NCI-H748 (cell line): ENCODE measurements at regions not wholly inside any gene's neighbourhood (a gene's known extent, or its start where the extent isn't known, plus 50 kb on each side); places are given as distances from the start of the nearest gene placed in this dataset.

Source experiments
- DNase-seq: peaks from one replicate; lab custom pipeline; 2025; ENCODE audit not compliant: unreplicated experiment; lab: John Stamatoyannopoulos, UW

DNA sequence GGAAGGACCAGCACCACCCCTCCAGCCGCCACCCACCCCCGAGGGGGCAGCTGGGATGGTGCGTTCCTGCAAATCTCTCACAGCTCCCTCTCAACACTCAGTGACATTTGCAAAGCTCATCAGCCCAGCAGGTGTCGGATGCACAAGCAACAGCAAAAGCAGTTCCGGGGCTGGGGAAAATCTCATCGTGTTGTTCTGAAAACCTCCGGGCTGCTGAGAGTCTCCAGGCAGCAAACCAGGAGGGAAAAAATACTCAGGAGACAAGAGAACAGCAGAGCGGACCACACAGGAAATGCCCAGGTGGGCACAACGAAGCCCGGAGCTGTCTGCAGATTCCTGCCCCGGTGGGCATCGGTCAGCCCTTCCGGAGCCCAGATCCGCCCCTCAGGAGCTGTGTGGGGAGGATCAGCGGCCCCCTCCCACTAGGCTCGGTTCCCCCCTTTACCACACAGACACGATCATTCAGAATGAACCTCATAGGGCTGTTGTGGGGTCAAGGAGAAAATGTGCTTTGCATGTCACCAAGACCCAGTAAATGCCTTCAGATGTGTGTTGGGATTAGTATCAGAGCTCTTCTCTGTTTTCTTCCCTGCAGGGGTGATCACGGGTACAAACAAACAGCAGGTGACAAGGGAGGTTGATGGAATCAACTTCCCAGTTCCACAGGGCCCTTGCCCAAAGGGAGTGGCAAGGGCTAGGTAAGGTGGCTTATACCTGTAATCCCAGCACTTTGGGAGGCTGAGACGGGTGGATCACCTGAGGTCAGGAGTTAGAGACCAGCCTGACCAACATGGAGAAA is 127.0 kb upstream of the TIAM1 start:
- no peak for DNase-seq

DNA sequence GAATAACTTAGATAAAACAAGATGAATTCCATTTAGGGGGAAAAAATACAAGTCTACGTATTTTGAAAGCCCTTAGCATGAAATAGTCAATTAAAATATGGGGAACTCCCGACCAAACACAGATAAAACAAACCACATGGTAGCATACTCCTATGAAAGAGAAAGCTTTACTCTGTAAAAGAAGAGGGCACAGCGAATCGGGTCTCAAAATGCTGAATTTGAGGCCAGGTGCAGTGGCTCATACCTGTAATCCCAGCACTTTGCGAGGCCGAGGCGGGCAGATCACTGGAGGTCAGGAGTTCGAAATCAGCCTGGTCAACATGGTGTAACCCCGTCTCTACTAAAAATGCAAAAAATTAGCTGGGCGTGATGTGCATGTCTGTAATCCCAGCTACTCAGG is 116.9 kb upstream of the TIAM1 start:
- DNase-seq = no peak

DNA sequence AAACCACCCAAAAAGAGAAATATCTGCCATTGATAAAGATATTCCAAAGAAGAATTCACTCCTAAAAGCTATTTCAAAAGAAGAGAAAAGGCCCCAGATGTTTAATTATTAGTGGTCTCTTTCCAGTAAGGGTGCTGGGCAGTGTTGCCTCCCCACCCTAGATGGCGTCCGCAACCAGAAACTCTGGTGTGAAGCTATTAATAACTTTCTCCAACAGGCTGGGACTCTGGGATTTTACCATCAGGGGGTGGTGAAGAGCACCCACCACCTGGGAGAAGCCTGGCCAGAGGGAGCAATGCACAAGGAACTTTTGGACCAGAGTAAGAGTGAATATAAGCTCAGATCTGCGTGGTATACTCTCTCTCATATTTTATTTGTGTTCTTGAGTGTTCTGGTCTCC is 115.4 kb upstream of the TIAM1 start:
- DNase-seq = peak; percentile 3

DNA sequence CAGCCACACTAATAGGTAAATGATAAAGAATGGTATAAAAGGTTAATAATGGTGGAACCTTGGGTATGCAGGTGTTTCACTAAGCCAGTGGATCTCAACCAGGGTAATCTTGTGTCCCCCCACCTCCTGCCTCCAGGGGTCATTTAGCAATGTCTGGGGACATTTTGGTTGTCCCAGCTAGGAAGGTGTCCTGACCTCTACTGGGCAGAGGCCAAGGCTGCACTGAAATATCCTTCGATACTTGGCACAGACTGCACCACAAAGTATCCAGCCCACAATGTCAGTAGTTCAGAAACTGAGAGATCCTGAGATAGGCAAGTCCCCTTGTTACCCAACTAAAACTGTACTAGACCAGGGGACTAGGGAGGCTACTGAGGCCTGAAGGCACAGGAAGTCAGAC is 113.6 kb upstream of the TIAM1 start:
- DNase-seq = no peak

DNA sequence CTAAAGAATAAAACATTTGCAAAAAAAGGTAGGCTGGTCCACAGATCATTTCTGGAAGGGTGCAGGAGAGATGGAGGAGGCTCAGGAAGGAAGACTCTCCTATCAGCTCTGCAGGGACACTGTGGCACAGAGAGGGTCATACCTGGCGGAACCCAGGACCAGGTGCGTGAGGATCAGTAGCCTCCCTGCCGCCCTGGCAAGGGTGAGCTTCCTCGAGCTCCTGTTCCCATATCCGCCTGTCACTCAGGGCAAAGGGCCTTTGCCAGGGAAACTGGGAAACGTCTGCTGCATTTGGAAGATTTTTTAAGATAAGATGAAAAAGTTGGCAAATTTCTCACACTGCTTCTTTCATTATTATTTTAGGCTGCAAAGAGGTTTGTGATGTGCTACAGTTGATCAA is 112.1 kb upstream of the TIAM1 start:
- DNase-seq = no peak

DNA sequence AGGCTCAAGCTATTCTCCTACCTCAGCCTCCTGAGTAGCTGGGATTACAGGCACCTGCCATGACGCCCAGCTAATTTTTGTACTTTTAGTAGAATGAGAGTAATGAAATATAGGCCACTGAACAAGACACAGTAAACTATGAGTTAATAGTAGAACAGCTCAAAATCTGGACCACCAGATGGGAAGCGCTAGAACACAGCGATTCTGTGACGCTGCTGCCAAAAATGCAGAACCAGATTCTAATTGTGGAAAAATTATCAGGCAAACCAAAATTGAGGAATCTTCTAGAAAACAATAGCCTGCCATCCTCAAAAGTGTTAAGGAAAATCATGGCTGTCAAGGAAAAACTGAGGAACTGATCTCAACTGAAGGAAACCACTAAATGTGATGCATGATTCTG is 111.4 kb upstream of the TIAM1 start:
- no peak for DNase-seq

DNA sequence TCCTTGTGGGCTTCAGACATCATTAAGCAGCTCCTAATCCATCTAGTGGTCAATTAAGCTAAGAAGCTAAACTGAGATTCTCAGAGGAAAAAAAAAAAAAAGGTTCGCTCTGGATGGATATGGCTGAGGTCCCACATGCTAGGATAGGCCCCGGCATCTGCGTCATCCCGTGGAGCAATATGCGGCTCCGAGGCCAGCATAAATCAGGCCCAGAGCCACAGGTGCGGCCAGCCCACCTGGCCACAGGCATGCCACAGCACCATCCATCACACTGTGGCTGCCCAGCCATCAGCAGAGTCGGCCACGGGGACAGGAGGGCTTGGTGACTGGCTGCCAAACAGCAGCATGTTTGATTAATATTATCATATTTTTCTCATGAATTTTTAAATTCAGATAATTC is 106.9 kb upstream of the TIAM1 start:
- no peak for DNase-seq

DNA sequence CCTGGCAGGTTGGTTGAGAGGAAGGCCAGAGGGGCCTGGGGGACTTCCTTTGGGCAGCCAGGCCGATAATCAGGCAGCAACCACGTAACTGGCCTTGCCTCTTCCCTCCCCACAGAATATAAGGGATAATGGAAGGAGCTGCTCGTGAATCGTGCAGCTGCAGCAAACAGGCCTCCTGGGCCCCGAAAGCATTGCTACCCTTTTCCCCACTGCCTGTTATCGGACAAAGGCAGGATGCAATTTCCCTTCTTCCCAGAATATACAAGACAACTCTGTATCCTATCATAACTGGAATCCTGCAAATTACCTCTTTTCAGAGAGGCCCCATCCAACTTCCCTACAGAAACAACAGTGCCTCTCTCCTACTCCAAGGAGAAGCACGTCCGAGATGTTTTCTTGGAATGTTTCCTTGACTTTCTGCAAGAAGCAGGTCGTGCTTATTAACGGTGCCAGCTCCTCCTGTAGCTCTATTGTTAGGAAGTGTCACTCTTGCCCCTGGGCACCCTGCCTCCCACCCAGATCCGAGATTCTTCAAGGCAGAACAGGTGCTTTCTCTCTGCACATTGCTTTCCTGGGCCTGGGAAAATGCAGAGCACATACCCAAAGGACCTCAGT is 106.0 kb upstream of the TIAM1 start:
- no peak for DNase-seq

DNA sequence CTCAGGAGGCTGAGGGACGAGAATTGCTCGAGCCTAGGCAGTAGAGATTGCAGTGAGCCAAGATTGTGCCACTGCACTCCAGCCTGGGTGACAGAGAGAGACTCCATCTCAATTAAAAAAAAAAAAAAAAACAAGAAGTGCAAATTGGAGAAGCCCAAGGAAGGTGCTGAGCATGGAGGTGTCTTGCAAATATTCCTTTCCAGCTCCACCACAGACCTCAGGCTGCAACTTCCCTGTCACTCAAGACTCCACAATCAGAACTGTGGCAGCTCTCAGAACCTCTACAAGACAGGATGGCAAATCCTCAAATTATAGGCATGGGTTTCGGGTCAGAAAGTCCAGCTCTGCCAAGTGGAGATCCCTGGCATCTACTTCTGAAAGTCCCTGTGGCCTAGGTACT is 104.4 kb upstream of the TIAM1 start:
- DNase-seq = no peak

DNA sequence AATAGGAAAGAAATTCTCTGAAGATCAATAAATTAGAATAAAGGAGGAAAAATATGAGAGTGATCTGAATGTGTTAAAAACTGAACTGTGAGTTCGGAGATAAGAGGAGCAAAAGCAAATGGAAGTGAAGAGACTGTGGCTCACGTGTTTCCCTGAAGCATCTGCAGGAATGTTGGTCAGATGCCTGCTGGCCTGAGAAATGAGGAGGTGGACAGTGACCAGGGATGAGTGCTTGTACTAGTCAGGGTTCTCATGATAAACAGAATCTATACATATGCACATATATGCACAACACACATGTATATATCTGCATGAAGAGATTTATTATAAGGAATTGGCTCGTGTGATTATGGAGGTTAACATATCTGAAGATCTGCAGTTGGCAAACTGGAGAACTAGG is 103.4 kb upstream of the TIAM1 start:
- no peak for DNase-seq

DNA sequence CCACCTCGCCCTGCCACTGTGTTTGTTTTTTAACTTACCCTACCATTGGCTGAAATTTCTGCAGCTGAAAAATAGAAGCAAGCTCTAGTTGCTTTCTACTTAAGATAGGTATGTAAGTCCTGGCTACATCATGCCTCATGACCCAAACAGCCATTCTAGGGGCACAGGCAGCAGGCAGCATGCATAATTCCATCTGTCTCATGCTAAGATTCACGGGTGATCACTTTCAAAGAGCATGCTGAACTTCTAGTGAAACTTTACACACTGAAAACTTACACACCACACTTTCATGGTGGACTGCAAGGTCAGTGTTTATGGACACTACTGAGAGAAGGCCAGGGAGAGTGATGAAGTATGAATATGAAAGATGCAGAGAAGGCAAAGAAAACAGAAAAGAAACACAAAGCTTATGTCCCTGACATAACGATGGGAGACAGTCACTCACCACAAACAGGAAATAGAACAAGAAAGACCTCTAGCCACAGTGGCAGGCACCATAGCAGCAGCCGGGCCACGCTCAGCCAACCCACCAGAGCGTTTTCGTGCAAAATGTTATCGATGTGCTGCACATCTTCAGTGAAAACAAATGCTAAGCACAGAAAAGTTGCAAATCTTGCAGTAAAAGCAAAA is 102.3 kb upstream of the TIAM1 start:
- no peak for DNase-seq

DNA sequence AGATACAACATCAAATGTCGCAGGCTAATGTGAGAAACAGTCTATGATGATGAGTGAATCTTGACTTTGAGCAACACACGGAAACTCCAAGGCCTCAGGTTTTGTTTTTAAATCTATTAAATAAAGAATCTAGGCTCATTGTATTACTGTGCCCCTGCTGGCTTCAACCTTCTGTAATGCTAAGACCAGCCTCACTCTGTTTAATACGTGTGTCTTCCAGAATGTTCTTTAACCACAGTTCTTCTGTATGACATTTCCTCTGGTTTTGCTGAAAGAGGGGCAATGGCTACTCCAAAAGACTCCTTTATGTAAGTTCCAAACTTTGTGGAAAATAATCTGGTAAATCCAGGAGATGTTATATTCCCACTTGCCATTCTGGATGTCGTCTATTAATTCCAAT is 101.1 kb upstream of the TIAM1 start:
- no peak for DNase-seq

DNA sequence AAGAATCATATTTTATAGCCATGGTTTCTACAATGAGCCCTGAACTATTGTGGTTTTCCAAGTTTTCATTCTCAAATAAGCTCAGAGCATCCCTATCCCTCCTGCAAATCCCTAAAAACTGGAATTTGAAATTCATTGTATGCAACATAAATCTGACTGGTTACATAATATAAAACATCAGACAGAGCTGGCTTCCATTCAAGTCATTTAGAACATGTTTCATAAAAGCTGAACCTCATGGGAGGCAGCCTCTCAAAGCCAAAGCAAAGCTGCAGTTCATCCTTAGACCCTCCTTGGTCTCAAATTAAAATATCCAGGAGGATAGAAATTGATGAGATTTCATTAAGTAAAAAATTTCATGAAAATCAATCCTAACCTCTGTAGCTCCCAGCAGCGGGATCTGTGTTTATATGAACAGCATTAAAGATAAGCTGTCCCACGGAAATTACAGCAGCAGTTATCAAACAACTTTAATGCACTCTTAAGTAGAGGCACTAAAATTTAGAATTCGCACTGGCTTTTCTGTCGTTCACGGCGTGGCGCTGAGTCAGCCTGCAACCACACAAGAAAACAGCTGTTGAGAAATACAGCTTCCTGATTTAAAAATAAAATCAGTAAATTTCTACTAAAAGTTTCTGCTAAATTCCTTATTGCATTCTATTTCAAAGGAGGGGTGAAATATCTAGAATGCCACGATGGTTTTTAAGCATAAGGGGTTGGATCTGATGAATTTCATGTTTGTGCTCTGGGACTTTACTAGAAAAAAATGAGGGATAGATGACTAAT is 99.9 kb upstream of the TIAM1 start:
- DNase-seq = no peak

DNA sequence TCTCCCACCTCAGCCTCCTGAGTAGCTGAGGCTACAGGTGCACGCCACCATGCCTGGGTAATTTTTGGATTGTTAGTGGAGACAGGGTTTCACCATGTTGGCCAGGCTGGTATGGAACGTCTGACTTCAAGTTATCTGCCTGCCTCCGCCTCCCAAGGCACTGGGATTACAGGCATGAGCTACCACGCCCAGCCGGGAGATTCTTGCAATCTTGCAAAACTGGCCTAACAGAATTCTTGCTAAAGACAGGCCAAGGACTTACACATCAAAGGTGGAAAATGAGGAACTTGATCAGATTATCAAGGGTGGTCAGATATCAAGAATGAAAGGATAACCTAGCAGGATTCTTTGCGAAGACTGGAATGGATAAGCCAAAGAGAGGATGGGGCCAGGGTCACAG is 98.3 kb upstream of the TIAM1 start:
- DNase-seq = no peak

DNA sequence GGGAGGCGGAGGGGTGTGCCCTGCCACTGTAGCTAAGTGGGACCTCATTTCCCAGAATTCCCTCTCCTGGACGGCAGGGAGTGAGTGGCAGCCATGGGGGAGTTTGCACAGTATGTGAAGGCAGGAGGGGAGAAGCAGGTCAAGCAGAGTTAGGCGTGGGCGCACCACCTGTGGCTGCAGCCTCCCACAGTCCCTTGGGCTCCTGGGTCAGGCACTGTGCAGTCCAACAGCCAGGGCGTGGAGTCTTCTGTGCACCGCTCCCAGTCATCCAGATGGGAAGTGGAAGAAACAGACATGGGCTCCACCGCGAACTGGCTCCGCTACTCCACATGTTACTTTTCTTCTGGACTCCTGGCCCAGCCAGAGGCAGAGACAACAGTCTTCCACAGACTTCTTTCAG is 85.4 kb upstream of the TIAM1 start:
- no peak for DNase-seq

DNA sequence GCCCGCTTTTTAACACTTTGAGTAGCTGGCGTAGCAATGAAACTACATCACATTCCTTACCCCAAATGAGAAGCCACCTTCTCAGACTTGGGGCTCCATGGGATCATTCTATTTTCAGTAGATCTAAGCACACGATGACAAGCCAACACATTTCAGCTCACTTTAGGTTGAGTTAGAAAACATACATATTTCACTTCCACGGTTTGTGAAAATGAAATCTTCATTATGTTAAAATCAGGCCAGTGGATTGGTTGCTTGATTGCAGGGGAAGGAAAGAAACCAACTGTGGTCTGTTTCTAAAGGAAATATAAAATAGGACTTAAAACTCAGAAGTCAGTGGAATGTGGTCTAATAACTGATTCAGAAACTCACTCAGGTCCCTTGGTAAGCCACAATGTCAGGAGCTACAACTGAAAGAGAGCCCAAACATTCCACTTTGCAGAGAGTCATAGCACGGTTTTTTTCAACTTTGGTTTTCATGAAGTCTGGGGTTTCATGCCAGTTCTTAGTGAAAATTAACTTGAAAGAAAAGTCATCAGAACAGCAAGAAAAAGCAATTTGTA is 82.3 kb upstream of the TIAM1 start:
- no peak for DNase-seq

DNA sequence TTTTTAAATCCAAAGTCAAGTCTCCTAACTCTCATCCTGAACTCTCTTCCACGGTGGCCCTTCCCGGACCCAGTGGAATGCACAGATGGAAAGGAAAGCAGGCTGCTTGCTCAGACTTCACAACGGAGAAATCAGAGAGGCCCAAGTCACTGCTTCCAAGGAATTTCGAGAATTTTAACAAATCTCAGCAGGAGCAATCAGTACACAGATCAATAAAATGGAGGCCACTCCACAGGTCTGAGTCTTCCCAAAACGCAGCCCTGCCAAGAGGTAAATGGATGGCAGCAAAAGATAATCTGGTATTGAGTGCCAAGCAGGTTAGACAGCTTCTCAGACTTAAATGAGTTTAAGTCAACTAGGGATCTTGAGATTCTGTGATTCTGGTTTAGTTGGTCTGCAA is 81.1 kb upstream of the TIAM1 start:
- no peak for DNase-seq

DNA sequence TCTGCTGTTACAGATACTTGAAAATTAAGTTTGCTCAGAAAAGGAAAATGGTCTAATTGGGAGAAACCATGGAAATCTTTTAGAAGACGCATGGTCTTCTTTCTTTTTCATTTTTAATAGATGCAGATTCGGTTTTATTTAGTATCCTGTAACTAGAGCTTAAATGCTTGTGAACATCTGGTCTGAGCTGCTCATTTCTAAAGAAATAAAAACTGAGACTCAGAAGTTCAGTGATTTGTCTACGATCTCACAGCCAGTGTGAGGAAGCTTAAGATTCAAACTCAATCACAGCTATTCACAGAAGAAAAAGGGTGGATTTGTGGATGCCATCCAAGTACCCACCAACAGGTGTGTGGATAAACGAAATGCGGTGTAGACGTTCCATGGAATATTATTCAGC is 80.0 kb upstream of the TIAM1 start:
- no peak for DNase-seq

DNA sequence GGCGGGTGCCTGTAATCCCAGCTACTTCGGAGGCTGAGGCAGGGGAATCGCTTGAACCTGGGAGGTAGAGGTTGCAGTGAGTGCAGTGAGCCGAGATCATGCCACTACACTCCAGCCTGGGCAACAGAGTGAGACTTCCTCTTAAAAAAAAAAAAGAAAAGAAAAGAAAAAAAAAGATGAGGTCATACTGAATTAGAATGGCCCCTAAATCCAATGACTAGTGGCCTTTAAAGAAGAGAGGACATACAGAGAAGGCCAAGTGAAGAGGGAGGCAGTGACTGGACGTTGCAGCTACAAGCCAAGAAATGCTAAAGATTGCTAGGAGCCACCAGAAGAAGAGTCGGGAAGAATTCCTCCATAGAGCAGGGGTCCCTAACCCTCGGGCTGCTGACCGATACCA is 76.9 kb upstream of the TIAM1 start:
- no peak for DNase-seq

DNA sequence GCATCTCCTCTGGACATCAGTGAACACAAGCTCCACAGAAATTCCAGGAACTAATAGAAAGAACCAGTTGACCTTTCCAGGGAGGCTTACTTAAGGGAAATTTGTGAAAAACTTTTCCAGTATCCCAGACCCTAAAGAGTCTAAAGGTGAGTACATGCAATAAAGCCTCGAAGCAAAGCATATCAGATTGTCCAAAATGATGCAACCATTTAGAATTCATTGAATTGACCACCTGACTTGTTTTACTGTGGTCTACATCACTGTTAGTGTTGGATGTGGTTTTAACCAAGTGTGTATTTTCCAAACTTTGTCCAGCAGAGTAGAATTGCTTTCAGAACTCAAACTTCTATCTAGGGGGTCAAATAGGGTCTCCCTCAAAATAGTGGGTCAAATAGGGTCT is 76.3 kb upstream of the TIAM1 start:
- DNase-seq = no peak

DNA sequence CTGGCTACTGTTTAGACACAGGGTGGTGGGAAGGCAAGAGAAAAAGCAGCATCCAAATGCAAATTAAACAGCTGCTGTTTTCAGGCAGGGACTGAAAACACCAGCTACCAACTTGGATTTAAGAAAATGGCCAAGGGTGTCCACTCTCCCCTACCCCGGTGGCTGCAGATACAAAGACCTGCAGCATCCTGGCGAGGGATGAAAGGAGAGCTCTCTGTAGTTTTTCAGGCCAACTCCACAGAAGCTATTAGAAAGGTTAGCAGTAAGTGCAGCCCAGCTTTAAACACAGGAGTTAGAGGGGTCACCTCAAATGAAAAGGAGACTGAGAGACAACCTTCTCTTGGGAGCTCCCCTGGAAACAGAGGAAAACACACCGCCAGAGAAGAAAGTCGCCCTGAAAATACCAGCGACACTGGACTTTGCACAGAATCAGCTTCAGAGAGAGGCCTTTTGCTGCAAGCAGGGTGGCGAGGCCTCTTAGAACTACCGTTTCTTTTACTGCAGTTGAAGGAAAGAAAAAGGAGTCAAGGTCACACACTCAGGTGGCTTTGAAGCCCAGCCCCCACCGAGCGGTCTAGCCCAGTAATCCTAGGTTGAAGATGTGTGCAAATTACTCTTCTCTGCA is 74.4 kb upstream of the TIAM1 start:
- no peak for DNase-seq
